Small intestine (tissue), 7 donors: ENCODE measurements at regions not wholly inside any gene's neighbourhood (a gene's known extent, or its start where the extent isn't known, plus 50 kb on each side); places are given as distances from the start of the nearest gene placed in this dataset.
A peak's percentile ranks its signal among the peaks of the same experiment; 100 is the strongest.

Experiments
- DNase-seq, 2 donors: peaks; one replicate each; pipeline versions ENCODE4 v3.0.0 to v3.0.0-alpha.2; 2013
- FAIRE-seq: peaks from 2 replicates; lab custom pipeline; 2012; peaks lifted over from hg19 to GRCh38; lab: Jason Lieb, UNC
- H3K27ac ChIP-seq, 3 donors: one replicate each; pipeline ENCODE4 v1.5.1; 2013; ENCODE audit warnings: low read length in 2 of 3, mild to moderate bottlenecking in 2 of 3, control low read depth in 1 of 3, inconsistent platforms in 1 of 3, low read depth in 1 of 3, moderate library complexity in 1 of 3
- H3K27me3 ChIP-seq, 3 donors: one replicate each; pipeline ENCODE4 v1.6.1; 2013; ENCODE audit warnings: low read length in 3 of 3, inconsistent platforms in 1 of 3; ENCODE audit not compliant: control insufficient read depth in 3 of 3, insufficient read depth in 3 of 3
- H3K36me3 ChIP-seq, 3 donors: one replicate each; pipeline ENCODE4 v1.6.1; 2013; ENCODE audit warnings: low read length in 3 of 3, inconsistent platforms in 1 of 3, low read depth in 1 of 3, mild to moderate bottlenecking in 1 of 3, moderate library complexity in 1 of 3; ENCODE audit not compliant: control insufficient read depth in 3 of 3, insufficient read depth in 2 of 3
- H3K4me1 ChIP-seq, 3 donors: one replicate each; pipeline ENCODE4 v1.6.1; 2013; ENCODE audit warnings: low read length in 2 of 3, inconsistent platforms in 1 of 3, low read depth in 1 of 3, mild to moderate bottlenecking in 1 of 3, moderate library complexity in 1 of 3; ENCODE audit not compliant: control insufficient read depth in 3 of 3, insufficient read depth in 2 of 3
- H3K4me3 ChIP-seq, 3 donors: one replicate each; pipeline ENCODE4 v1.5.1; 2013; ENCODE audit warnings: low read length in 3 of 3, control low read depth in 1 of 3, inconsistent platforms in 1 of 3, low read depth in 1 of 3, mild to moderate bottlenecking in 1 of 3, moderate library complexity in 1 of 3
- H3K9me3 ChIP-seq, 2 donors: one replicate each; pipeline ENCODE4 v1.6.1; 2013; ENCODE audit warnings: low read depth in 1 of 2, low read length in 1 of 2; ENCODE audit not compliant: control insufficient read depth in 2 of 2, insufficient read depth in 1 of 2
- WGBS, 3 donors: extraction: QIAGEN DNeasy Blood & Tissue Kit; methylation state at CpG; one replicate each; pipeline ENCODE4 v1.1.7; 2013; 5-methylcytosine and 5-hydroxymethylcytosine counted together
- donor health status: healthy with polysubstance abuse.
- donor health status: control.
- donor health status: control.
- donor health status: Bipolar disorder and iron deficiency.
- donor health status: healthy.

- Histone ChIP-seq H3K4me1 (peaks cover 0 to 3% (median 0%) of the 10 kb centered on the region in 3 donors), H3K9me3 (peaks cover 0 to 16% of the 10 kb centered on the region in 2 donors), H3K36me3 (no peaks in the 10 kb centered on the region), H3K27ac (no peak overlapping the region), H3K4me3 (no peak overlapping the region), H3K27me3 (no peaks in the 10 kb centered on the region)
- WGBS, 3 donors: 92 to 97% (median 92%) methylated on average over 8 of the region's 8 CpGs
- DNase-seq: no peak
- FAIRE-seq: no peak
These were observed 232.5 kb upstream of the HES1 start for GRCh38 chr3:193903512-193903817.

GRCh38 chr3:193903966-193904365, 232.0 kb upstream of the HES1 start:
- 85 to 94% (median 87%) methylated on average over 4 of the region's 4 CpGs for WGBS, 3 donors
- no peak for FAIRE-seq

DNA sequence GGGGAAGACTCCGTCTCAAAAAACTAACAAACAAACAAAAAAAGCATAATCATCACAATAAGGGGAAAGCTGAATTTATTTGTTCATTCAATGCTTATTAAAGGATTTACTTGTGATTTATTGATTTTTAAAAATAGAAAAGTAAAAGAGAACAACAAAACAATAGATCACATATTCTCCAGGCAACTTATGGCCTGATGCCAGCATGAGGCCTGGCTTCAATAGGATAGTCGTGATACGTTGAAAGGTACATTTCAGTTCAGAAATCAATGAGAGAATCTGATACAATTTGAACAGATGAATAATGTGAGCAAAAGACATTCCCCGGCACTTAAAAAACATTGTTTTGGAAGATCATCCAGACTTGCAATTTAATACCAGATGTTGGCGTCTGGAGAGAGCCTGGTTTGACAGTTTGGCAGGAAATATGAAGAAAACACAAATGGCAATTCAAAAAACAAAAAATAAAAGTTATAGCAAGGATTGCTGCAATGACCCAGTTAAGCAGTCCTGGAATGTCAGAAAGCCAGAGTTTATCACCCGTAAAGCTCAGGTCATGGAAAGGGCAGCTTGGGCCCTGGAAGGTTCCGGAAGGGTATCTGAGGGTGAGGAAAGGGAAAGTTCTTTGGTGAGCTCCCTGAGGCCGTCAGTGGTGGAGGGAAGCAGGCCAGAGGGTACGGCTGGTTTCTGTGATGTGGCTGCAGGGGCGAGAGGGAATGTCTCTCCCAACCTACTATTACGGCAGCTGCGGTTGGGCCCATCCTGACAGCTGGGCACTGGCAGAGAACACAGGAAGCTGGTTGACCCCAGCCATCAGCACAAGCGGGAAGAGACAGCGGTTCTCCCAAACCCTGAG, 230.2 kb upstream of the HES1 start:
- no peak for FAIRE-seq
- WGBS, 3 donors: 73 to 89% (median 86%) methylated on average over 14 of the region's 14 CpGs
- Histone ChIP-seq H3K27me3 (no peaks in the 10 kb centered on the region), H3K4me3 (no peak overlapping the region), H3K27ac (no peak overlapping the region), H3K4me1 (peaks cover 0 to 5% (median 4%) of the 10 kb centered on the region in 3 donors), H3K36me3 (no peaks in the 10 kb centered on the region), H3K9me3 (peaks cover 0 to 20% of the 10 kb centered on the region in 2 donors)
- no peak for DNase-seq

More at GRCh38 chr3:193903966-193904365, 232.0 kb upstream of the HES1 start:
- Histone ChIP-seq H3K9me3 (peaks cover 0 to 21% of the 10 kb centered on the region in 2 donors), H3K4me3 (no peak overlapping the region), H3K4me1 (peaks cover 0 to 3% (median 0%) of the 10 kb centered on the region in 3 donors), H3K27me3 (no peaks in the 10 kb centered on the region), H3K36me3 (no peaks in the 10 kb centered on the region), H3K27ac (no peak overlapping the region)
- no peak for DNase-seq

DNA sequence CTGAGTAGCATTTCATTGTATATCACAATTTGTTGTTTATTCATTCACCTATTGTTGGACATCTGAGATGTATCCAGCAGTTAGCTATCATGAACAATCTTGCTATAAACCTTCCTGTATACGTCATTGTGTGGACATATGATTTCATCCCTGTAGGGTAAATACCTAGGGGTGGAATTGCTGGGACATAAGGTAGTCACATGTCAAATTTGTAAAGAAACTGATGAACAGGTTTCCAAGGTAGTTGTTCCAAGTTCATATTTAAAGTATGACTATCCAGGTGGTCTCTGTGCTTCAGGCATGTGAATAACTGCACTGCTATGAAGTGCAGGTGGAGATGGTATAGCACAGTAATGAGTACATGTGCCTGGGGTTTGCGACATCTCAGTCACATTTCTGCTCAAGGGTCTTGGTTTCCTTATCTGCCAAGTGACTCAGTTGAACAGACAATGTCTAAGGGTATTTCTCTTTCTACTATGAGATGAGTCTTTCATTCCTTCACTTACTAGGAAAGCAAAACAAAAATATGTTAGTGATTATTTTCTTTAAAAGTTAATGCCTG, 229.0 kb upstream of the HES1 start:
- H3K9me3 ChIP-seq: peaks cover 0 to 15% of the 10 kb centered on the region in 2 donors
- FAIRE-seq (no peak), DNase-seq (no peak)
- no peaks in the 10 kb centered on the region for H3K27me3 ChIP-seq
- H3K4me1 ChIP-seq: peaks cover 0 to 17% (median 12%) of the 10 kb centered on the region in 3 donors
- no peak overlapping the region for H3K27ac ChIP-seq
- H3K4me3 ChIP-seq: no peak overlapping the region
- no peaks in the 10 kb centered on the region for H3K36me3 ChIP-seq
- 88 to 99% (median 94%) methylated on average over 2 of the region's 2 CpGs for WGBS, 3 donors

- no peaks in the 10 kb centered on the region for H3K27me3 ChIP-seq
- peaks cover 0 to 17% (median 10%) of the 10 kb centered on the region in 3 donors for H3K4me1 ChIP-seq
- DNase-seq (no peak), FAIRE-seq (no peak)
- peaks cover 0 to 15% of the 10 kb centered on the region in 2 donors for H3K9me3 ChIP-seq
- no peaks in the 10 kb centered on the region for H3K36me3 ChIP-seq
- no peak overlapping the region for H3K27ac ChIP-seq
- H3K4me3 ChIP-seq: no peak overlapping the region
- WGBS, 3 donors: 89 to 94% (median 92%) methylated on average over 1 of the region's 1 CpG
These were observed 227.7 kb upstream of the HES1 start for GRCh38 chr3:193908181-193908744.

DNA sequence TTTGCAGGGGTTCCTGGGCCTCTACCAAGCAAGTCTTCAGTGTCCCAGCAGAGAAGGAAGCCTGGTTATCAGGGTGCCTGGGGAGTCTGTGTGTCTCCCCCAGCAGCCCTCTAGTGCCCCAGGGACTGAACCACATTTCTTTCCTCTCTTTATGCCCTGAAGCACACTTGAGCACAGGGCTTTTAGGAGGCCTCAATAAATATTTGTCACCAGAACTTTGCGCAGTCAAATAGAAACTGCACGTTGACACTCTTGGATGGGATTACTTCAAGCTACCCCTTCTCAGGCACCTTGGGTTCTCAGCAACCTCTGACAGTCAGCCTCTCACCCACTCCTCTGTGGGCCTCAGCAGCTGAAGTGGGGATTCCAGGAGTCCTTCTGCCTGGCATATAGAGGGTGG, 226.6 kb upstream of the HES1 start:
- 67 to 88% (median 80%) methylated on average over 2 of the region's 2 CpGs for WGBS, 3 donors
- H3K9me3 ChIP-seq: peaks cover 0 to 15% of the 10 kb centered on the region in 2 donors
- FAIRE-seq (no peak), DNase-seq (no peak)
- H3K4me3 ChIP-seq: no peak overlapping the region
- no peaks in the 10 kb centered on the region for H3K27me3 ChIP-seq
- no peak overlapping the region for H3K27ac ChIP-seq
- no peaks in the 10 kb centered on the region for H3K36me3 ChIP-seq
- H3K4me1 ChIP-seq: peaks cover 0 to 17% (median 11%) of the 10 kb centered on the region in 3 donors

GRCh38 chr3:193910310-193910709, 225.6 kb upstream of the HES1 start:
- Histone ChIP-seq H3K27ac (no peak overlapping the region), H3K27me3 (no peaks in the 10 kb centered on the region), H3K4me1 (peaks cover 0 to 19% (median 15%) of the 10 kb centered on the region in 3 donors), H3K9me3 (peaks cover 0 to 15% of the 10 kb centered on the region in 2 donors), H3K4me3 (no peak overlapping the region), H3K36me3 (no peaks in the 10 kb centered on the region)
- no peak for DNase-seq
- no peak for FAIRE-seq
- 75 to 93% (median 87%) methylated on average over 1 of the region's 1 CpG for WGBS, 3 donors

GRCh38 chr3:193910886-193911738, 224.8 kb upstream of the HES1 start:
- peaks cover 0 to 15% of the 10 kb centered on the region in 2 donors for H3K9me3 ChIP-seq
- FAIRE-seq (no peak), DNase-seq (peak; percentile 53 to 82)
- no peaks in the 10 kb centered on the region for H3K27me3 ChIP-seq
- H3K4me1 ChIP-seq: peaks cover 0 to 19% (median 17%) of the 10 kb centered on the region in 3 donors
- peak overlapping the region in 2 of 3 donors; percentile 5 to 61 for H3K27ac ChIP-seq
- WGBS, 3 donors: 41 to 48% (median 43%) methylated on average over 9 of the region's 9 CpGs
- no peaks in the 10 kb centered on the region for H3K36me3 ChIP-seq
- H3K4me3 ChIP-seq: no peak overlapping the region
